ENCODE measurements at regions not wholly inside any gene's neighbourhood (a gene's known extent, or its start where the extent isn't known, plus 50 kb on each side); places are given as distances from the start of the nearest gene placed in this dataset.

DNA sequence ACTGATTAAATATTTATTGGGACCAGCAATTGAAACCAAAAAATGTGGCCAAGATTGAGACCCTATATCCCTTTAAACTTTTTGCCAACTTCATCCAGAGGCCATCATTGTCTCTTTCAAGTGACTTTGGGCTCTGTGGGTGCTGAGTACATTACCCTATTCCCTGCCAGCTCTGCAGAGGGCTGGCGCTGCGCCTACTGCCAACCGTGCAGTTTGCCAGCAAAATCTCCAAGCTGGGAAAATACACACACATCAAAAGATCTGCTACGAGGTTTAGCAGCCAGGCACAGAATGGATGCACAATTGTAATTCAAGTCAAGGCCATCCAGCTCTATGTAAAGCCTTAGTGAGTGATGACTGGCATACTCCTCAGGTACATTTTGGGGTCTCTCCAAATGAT is 125.0 kb downstream of the CBLN4 start:
- H4K20me1 ChIP-seq (replicated peaks; ENCODE audit: insufficient read depth): no peaks in the 10 kb centered on the region
- H3K4me3 ChIP-seq: no peak overlapping the region
- peaks cover 7% of the 10 kb centered on the region; the same call in 1 of the 2 replicates for H3K36me3 ChIP-seq (ENCODE audit: insufficient read depth)
- H3K9me2 ChIP-seq (ENCODE audit: insufficient read depth): no peaks in the 10 kb centered on the region
- Mint-ChIP-seq H3K27me3 (ENCODE audit: insufficient read depth, low read depth, poor library complexity) (no peaks in the 10 kb centered on the region), H3K9me3 (peaks cover 94% of the 10 kb centered on the region), H3K27ac (no peak overlapping the region), H3K4me1 (no peaks in the 10 kb centered on the region), H3K4me3 (no peak overlapping the region), H3K36me3 (ENCODE audit: low read depth) (peaks cover 28% of the 10 kb centered on the region)
- ATAC-seq: no peak
- H3F3A ChIP-seq (replicated peaks; ENCODE audit: low read depth): no peaks in the 10 kb centered on the region
- H3K27ac ChIP-seq (ENCODE audit: low read depth): no peak overlapping the region
- DNase-seq (ENCODE audit: low spot score): no peak
- TF ChIP-seq, protein P1, sequence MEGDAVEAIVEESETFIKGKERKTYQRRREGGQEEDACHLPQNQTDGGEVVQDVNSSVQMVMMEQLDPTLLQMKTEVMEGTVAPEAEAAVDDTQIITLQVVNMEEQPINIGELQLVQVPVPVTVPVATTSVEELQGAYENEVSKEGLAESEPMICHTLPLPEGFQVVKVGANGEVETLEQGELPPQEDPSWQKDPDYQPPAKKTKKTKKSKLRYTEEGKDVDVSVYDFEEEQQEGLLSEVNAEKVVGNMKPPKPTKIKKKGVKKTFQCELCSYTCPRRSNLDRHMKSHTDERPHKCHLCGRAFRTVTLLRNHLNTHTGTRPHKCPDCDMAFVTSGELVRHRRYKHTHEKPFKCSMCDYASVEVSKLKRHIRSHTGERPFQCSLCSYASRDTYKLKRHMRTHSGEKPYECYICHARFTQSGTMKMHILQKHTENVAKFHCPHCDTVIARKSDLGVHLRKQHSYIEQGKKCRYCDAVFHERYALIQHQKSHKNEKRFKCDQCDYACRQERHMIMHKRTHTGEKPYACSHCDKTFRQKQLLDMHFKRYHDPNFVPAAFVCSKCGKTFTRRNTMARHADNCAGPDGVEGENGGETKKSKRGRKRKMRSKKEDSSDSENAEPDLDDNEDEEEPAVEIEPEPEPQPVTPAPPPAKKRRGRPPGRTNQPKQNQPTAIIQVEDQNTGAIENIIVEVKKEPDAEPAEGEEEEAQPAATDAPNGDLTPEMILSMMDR (conservative IDR thresholded peaks at IDR 0.05; ENCODE audit: low read depth in 2 of 2): no peak
- TF ChIP-seq CREB1 (CRISPR knock-in tag; IDR thresholded peaks at IDR 0.05; ENCODE audit: low read depth) (no peak), STAT1 (IDR thresholded peaks at IDR 0.05; ENCODE audit: unreplicated experiment) (no peak), ZNF331 (CRISPR knock-in tag; IDR thresholded peaks at IDR 0.05; ENCODE audit: low read depth) (no peak), JUNB (IDR thresholded peaks at IDR 0.05; ENCODE audit: unreplicated experiment) (no peak), ZNF114 (CRISPR knock-in tag; IDR thresholded peaks at IDR 0.05) (no peak), EZH2phosphoT487 (IDR thresholded peaks at IDR 0.05; ENCODE audit: unreplicated experiment) (no peak), NANOG (IDR thresholded peaks at IDR 0.05; ENCODE audit: borderline replicate concordance) (no peak), POLR2AphosphoS5 (IDR thresholded peaks at IDR 0.05; ENCODE audit: low read depth) (no peak), EZH2 (IDR thresholded peaks at IDR 0.05; ENCODE audit: low read depth, unreplicated experiment) (no peak)
- TF ChIP-seq, protein P2, sequence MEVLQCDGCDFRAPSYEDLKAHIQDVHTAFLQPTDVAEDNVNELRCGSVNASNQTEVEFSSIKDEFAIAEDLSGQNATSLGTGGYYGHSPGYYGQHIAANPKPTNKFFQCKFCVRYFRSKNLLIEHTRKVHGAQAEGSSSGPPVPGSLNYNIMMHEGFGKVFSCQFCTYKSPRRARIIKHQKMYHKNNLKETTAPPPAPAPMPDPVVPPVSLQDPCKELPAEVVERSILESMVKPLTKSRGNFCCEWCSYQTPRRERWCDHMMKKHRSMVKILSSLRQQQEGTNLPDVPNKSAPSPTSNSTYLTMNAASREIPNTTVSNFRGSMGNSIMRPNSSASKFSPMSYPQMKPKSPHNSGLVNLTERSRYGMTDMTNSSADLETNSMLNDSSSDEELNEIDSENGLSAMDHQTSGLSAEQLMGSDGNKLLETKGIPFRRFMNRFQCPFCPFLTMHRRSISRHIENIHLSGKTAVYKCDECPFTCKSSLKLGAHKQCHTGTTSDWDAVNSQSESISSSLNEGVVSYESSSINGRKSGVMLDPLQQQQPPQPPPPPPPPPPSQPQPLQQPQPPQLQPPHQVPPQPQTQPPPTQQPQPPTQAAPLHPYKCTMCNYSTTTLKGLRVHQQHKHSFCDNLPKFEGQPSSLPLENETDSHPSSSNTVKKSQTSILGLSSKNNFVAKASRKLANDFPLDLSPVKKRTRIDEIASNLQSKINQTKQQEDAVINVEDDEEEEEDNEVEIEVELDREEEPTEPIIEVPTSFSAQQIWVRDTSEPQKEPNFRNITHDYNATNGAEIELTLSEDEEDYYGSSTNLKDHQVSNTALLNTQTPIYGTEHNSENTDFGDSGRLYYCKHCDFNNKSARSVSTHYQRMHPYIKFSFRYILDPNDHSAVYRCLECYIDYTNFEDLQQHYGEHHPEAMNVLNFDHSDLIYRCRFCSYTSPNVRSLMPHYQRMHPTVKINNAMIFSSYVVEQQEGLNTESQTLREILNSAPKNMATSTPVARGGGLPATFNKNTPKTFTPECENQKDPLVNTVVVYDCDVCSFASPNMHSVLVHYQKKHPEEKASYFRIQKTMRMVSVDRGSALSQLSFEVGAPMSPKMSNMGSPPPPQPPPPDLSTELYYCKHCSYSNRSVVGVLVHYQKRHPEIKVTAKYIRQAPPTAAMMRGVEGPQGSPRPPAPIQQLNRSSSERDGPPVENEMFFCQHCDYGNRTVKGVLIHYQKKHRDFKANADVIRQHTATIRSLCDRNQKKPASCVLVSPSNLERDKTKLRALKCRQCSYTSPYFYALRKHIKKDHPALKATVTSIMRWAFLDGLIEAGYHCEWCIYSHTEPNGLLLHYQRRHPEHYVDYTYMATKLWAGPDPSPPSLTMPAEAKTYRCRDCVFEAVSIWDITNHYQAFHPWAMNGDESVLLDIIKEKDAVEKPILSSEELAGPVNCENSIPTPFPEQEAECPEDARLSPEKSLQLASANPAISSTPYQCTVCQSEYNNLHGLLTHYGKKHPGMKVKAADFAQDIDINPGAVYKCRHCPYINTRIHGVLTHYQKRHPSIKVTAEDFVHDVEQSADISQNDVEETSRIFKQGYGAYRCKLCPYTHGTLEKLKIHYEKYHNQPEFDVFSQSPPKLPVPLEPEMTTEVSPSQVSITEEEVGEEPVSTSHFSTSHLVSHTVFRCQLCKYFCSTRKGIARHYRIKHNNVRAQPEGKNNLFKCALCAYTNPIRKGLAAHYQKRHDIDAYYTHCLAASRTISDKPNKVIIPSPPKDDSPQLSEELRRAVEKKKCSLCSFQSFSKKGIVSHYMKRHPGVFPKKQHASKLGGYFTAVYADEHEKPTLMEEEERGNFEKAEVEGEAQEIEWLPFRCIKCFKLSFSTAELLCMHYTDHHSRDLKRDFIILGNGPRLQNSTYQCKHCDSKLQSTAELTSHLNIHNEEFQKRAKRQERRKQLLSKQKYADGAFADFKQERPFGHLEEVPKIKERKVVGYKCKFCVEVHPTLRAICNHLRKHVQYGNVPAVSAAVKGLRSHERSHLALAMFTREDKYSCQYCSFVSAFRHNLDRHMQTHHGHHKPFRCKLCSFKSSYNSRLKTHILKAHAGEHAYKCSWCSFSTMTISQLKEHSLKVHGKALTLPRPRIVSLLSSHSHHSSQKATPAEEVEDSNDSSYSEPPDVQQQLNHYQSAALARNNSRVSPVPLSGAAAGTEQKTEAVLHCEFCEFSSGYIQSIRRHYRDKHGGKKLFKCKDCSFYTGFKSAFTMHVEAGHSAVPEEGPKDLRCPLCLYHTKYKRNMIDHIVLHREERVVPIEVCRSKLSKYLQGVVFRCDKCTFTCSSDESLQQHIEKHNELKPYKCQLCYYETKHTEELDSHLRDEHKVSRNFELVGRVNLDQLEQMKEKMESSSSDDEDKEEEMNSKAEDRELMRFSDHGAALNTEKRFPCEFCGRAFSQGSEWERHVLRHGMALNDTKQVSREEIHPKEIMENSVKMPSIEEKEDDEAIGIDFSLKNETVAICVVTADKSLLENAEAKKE (CRISPR knock-in tag; IDR thresholded peaks at IDR 0.05): no peak
- TF ChIP-seq, protein P3, sequence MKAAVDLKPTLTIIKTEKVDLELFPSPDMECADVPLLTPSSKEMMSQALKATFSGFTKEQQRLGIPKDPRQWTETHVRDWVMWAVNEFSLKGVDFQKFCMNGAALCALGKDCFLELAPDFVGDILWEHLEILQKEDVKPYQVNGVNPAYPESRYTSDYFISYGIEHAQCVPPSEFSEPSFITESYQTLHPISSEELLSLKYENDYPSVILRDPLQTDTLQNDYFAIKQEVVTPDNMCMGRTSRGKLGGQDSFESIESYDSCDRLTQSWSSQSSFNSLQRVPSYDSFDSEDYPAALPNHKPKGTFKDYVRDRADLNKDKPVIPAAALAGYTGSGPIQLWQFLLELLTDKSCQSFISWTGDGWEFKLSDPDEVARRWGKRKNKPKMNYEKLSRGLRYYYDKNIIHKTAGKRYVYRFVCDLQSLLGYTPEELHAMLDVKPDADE (IDR thresholded peaks at IDR 0.05): no peak
- TF ChIP-seq, protein P4, sequence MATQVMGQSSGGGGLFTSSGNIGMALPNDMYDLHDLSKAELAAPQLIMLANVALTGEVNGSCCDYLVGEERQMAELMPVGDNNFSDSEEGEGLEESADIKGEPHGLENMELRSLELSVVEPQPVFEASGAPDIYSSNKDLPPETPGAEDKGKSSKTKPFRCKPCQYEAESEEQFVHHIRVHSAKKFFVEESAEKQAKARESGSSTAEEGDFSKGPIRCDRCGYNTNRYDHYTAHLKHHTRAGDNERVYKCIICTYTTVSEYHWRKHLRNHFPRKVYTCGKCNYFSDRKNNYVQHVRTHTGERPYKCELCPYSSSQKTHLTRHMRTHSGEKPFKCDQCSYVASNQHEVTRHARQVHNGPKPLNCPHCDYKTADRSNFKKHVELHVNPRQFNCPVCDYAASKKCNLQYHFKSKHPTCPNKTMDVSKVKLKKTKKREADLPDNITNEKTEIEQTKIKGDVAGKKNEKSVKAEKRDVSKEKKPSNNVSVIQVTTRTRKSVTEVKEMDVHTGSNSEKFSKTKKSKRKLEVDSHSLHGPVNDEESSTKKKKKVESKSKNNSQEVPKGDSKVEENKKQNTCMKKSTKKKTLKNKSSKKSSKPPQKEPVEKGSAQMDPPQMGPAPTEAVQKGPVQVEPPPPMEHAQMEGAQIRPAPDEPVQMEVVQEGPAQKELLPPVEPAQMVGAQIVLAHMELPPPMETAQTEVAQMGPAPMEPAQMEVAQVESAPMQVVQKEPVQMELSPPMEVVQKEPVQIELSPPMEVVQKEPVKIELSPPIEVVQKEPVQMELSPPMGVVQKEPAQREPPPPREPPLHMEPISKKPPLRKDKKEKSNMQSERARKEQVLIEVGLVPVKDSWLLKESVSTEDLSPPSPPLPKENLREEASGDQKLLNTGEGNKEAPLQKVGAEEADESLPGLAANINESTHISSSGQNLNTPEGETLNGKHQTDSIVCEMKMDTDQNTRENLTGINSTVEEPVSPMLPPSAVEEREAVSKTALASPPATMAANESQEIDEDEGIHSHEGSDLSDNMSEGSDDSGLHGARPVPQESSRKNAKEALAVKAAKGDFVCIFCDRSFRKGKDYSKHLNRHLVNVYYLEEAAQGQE (IDR thresholded peaks at IDR 0.05; ENCODE audit: unreplicated experiment): no peak
- H3K4me1 ChIP-seq (ENCODE audit: insufficient read depth): no peaks in the 10 kb centered on the region
- no peak overlapping the region for H3K4me2 ChIP-seq
- no peaks in the 10 kb centered on the region for H3K79me2 ChIP-seq (replicated peaks; ENCODE audit: insufficient read depth)
- no peak overlapping the region for H2AFZ ChIP-seq
- H3K27me3 ChIP-seq (ENCODE audit: insufficient read depth): no peaks in the 10 kb centered on the region

Measured in GM23338 (cell line).